ENCODE measurements at regions not wholly inside any gene's neighbourhood (a gene's known extent, or its start where the extent isn't known, plus 50 kb on each side); places are given as distances from the start of the nearest gene placed in this dataset.

DNA sequence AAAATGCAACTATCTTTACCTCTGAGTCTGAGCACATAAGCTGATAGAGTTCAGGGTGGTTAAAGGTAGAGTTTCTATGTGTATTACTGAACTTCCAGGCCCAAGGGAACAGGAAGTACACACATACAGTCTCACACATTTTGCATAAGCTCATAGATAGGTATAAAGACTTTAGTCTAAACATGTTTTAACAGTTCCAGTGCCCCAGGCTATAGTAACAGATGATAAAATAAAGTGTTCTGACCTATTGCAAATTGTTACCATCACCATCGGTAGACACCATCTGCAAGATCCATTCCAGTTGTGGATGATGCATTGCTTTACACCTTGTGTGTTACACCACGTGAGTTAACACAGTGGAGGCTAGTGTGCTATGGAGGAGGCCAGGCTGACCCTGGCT lies 95.8 kb downstream of the TMEM174 start:
- Mint-ChIP-seq H3K27me3 (ENCODE audit: insufficient read depth) (peaks cover 21% of the 10 kb centered on the region), H3K4me3 (no peak overlapping the region), H3K4me1 (ENCODE audit: low read depth) (no peaks in the 10 kb centered on the region), H3K9me3 (no peaks in the 10 kb centered on the region), H3K27ac (no peak overlapping the region), H3K36me3 (ENCODE audit: low read depth) (no peaks in the 10 kb centered on the region)
- intact Hi-C loops (cut with micrococcal nuclease) = no loop called here
- no peak for DNase-seq (ENCODE audit: low spot score)

DNA sequence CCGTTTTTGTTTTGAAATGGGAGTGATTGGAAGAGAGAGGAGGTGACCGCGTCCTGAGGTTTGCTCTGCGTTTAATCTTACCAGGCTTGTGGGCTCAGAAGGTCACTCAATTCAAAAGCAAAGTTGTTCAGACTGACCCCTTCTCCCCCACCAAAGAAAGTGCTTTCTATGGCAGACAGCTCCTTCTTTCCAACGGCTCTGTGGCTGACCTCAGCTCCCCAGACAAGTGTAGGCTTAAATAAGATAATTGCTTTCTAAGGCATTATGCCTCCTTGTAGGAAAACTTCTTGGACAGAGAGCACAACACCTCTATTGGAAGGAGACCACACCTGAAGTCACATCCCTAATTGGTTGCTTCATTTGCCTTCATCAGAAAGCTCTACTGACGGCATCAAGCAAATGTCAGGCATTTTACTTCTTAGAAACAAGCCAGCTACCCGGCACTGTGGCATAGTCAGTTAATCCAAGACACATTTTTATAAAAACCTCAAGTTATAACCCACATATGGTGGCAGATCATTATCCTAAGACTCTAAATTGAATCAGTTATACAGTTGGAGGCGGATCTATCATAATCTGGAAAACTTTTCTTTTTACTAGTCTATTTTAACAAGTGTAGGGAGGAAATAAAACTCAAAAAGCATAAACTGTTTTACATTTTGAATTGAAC lies 94.9 kb downstream of the TMEM174 start:
- H3K27me3 Mint-ChIP-seq (ENCODE audit: insufficient read depth) = peaks cover 19% of the 10 kb centered on the region
- H3K36me3 Mint-ChIP-seq (ENCODE audit: low read depth) = no peaks in the 10 kb centered on the region

GRCh38 chr5:73266925-73267765 lies 94.2 kb downstream of the TMEM174 start:
- peaks cover 19% of the 10 kb centered on the region for H3K27me3 Mint-ChIP-seq (ENCODE audit: insufficient read depth)
- H3K4me1 Mint-ChIP-seq (ENCODE audit: low read depth) = no peaks in the 10 kb centered on the region
- no peaks in the 10 kb centered on the region for H3K9me3 Mint-ChIP-seq
- intact Hi-C loops (cut with micrococcal nuclease) = no loop called here
- no peak for DNase-seq (ENCODE audit: low spot score)
- no peak overlapping the region for H3K4me3 Mint-ChIP-seq
- no peaks in the 10 kb centered on the region for H3K36me3 Mint-ChIP-seq (ENCODE audit: low read depth)
- no peak overlapping the region for H3K27ac Mint-ChIP-seq

More for the DNA sequence above, 94.9 kb downstream of the TMEM174 start:
- no peak for DNase-seq (ENCODE audit: low spot score)
- Mint-ChIP-seq H3K27ac (no peak overlapping the region), H3K4me1 (ENCODE audit: low read depth) (no peaks in the 10 kb centered on the region), H3K9me3 (no peaks in the 10 kb centered on the region), H3K4me3 (no peak overlapping the region)
- intact Hi-C loops (cut with micrococcal nuclease) = no loop called here

DNA sequence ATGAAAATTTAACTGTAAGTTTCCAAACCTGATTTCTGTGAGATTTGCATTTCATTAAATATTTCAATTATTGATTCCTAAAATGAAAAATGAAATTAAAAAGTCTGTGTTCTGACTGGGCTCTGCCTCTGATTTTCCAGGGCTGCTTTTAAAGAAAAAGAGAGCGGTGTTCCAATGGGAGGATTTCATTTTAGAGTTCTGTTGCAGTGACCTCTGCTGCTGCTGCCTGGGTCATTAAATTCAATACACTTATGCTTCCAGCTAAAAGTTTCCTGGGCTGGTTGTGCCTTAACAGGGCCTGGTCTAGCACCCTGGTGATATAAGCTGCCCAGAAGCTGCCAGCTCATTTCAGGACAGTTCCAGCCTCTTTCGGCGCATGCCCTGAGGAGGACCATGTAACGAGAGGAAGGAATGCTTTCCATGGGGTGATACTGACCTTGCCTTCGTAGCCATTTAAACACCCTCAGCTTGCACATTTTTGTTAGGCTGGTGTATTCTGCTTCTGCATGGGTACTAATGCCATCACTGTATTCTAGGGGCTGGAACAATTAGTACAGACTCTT lies 93.3 kb downstream of the TMEM174 start:
- no peaks in the 10 kb centered on the region for H3K4me1 Mint-ChIP-seq (ENCODE audit: low read depth)
- intact Hi-C loops (cut with micrococcal nuclease) = no loop called here
- no peaks in the 10 kb centered on the region for H3K36me3 Mint-ChIP-seq (ENCODE audit: low read depth)
- no peak overlapping the region for H3K4me3 Mint-ChIP-seq
- DNase-seq (ENCODE audit: low spot score) = no peak
- no peak overlapping the region for H3K27ac Mint-ChIP-seq
- H3K9me3 Mint-ChIP-seq = no peaks in the 10 kb centered on the region
- peaks cover 14% of the 10 kb centered on the region for H3K27me3 Mint-ChIP-seq (ENCODE audit: insufficient read depth)

GRCh38 chr5:73265641-73266040 lies 92.6 kb downstream of the TMEM174 start:
- Mint-ChIP-seq H3K4me1 (ENCODE audit: low read depth) (no peaks in the 10 kb centered on the region), H3K36me3 (ENCODE audit: low read depth) (no peaks in the 10 kb centered on the region), H3K27me3 (ENCODE audit: insufficient read depth) (peaks cover 14% of the 10 kb centered on the region), H3K4me3 (no peak overlapping the region), H3K27ac (no peak overlapping the region), H3K9me3 (no peaks in the 10 kb centered on the region)
- intact Hi-C loops (cut with micrococcal nuclease) = no loop called here
- no peak for DNase-seq (ENCODE audit: low spot score)

DNA sequence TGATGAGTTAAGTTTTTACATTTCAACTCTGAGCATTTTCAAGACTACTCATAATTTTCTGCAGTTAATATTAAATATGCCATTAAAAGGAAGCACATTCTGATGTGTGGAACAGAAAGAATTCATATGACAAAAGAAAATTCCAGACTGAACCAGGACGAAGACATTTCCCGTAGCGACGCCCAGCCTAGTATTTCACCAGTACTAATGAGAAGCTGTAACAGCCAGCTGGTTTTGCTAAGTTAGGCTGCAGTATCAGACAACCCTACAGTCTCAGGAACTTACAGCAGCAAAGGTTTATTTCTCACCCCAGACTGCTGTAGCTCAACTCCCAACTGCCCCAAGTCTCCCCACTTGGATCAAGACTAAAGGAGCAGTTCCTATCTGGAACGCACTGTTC lies 91.6 kb downstream of the TMEM174 start:
- intact Hi-C loops (cut with micrococcal nuclease) = no loop called here
- Mint-ChIP-seq H3K27me3 (ENCODE audit: insufficient read depth) (peaks cover 9% of the 10 kb centered on the region), H3K36me3 (ENCODE audit: low read depth) (no peaks in the 10 kb centered on the region), H3K4me3 (no peak overlapping the region), H3K27ac (no peak overlapping the region), H3K9me3 (no peaks in the 10 kb centered on the region), H3K4me1 (ENCODE audit: low read depth) (no peaks in the 10 kb centered on the region)
- DNase-seq (ENCODE audit: low spot score) = no peak

DNA sequence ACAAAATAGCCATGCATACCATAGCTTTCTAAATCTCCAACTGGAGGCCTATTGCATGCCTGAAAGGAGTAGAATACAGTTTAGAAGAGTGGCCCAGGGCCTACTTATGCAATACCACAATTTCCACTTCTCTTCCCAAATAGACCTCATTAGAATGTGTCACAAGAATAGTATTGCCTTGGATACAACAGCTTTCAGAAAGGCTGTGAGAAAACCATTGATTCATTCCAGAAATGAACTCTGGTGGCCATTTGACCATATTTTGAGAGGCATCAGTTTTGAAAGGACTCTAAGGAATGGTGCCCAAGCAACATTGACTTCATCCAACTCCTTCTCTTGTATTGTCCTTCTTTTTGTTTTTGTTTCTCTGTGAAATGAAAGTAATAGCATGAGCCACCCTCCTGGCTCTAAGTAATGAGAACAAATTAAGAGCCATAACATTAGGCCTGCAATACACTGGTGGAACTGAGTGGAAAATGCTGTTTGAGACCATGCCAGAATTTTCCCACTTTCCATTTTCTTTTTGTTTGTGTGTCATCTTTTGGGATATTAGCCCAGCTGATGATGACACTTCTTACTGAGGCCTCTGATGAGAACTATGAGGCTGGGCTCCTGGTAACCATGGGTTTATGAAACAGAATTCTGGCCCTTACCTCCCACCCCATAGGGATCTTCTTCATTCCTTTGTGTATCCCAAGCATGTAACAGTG lies 90.2 kb downstream of the TMEM174 start:
- H3K4me1 Mint-ChIP-seq (ENCODE audit: low read depth) = no peaks in the 10 kb centered on the region
- H3K27ac Mint-ChIP-seq = no peak overlapping the region
- H3K27me3 Mint-ChIP-seq (ENCODE audit: insufficient read depth) = peaks cover 6% of the 10 kb centered on the region
- H3K36me3 Mint-ChIP-seq (ENCODE audit: low read depth) = no peaks in the 10 kb centered on the region
- H3K4me3 Mint-ChIP-seq = no peak overlapping the region
- no peaks in the 10 kb centered on the region for H3K9me3 Mint-ChIP-seq
- intact Hi-C loops (cut with micrococcal nuclease) = no loop called here
- no peak for DNase-seq (ENCODE audit: low spot score)

DNA sequence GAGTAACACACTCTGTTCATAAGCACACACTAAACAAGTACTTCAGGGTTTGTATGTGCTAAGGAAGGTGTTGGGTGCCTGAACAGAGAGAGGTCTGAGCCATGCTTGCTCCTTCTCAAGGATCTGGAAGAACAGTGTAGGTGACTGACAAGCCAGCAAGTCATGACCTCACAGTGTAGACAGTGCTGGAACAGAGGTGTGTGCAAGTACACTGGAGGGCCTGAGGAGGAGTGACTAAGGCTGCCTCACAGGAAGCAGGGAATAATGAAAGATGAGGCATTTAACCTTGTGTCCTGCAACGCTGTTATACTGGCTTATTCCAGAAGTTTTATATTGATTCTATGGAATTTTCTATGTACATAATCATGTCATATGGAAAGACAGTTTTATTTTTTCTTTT lies 83.9 kb downstream of the TMEM174 start:
- no peak for DNase-seq (ENCODE audit: low spot score)
- Mint-ChIP-seq H3K4me1 (ENCODE audit: low read depth) (no peaks in the 10 kb centered on the region), H3K9me3 (no peaks in the 10 kb centered on the region), H3K36me3 (ENCODE audit: low read depth) (no peaks in the 10 kb centered on the region), H3K4me3 (no peak overlapping the region), H3K27ac (no peak overlapping the region), H3K27me3 (ENCODE audit: insufficient read depth) (peaks cover 4% of the 10 kb centered on the region)
- intact Hi-C loops (cut with micrococcal nuclease) = no loop called here

DNA sequence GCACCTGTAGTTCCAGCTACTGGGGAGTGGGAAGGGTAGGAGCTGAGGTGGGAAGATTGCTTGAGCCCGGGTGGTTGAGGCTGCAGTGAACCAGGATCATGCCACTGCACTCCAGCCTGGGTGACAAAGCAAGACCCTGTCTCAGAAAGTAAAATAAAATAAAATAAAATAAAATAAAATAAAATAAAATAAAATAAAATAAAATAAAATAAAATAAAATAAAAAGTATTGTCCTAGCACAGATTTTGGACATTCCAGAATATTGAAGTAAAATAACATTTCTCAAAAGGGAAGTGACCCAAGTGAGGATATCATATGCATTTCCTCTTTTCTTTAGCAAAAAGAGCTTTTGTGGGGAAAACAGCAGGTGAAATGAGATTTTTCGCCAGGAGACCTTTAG lies 83.5 kb downstream of the TMEM174 start:
- H3K4me3 Mint-ChIP-seq = no peak overlapping the region
- intact Hi-C loops (cut with micrococcal nuclease) = no loop called here
- H3K9me3 Mint-ChIP-seq = no peaks in the 10 kb centered on the region
- no peaks in the 10 kb centered on the region for H3K4me1 Mint-ChIP-seq (ENCODE audit: low read depth)
- DNase-seq (ENCODE audit: low spot score) = no peak
- no peaks in the 10 kb centered on the region for H3K36me3 Mint-ChIP-seq (ENCODE audit: low read depth)
- no peak overlapping the region for H3K27ac Mint-ChIP-seq
- H3K27me3 Mint-ChIP-seq (ENCODE audit: insufficient read depth) = peaks cover 4% of the 10 kb centered on the region

DNA sequence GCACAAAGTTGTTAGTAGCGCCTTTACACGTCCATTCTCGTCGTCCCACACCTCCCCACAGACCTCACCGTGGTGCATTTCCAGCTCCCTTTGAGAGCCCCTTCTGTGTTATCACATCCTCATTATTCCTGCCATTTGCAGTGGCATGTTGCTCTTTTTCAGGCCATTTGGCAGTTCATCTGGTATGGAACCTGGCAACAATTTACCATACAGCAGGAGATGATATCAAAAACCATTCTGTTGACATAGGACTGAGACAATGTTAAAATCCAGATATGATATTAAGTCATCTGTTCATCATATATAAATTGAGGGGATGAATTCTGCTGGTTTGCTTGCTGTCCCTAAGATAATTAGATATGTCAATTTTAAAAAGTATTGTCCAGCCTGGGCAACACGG lies 83.0 kb downstream of the TMEM174 start:
- Mint-ChIP-seq H3K4me1 (ENCODE audit: low read depth) (no peaks in the 10 kb centered on the region), H3K36me3 (ENCODE audit: low read depth) (no peaks in the 10 kb centered on the region), H3K27me3 (ENCODE audit: insufficient read depth) (peaks cover 4% of the 10 kb centered on the region), H3K27ac (no peak overlapping the region), H3K9me3 (no peaks in the 10 kb centered on the region), H3K4me3 (no peak overlapping the region)
- intact Hi-C loops (cut with micrococcal nuclease) = no loop called here
- no peak for DNase-seq (ENCODE audit: low spot score)

DNA sequence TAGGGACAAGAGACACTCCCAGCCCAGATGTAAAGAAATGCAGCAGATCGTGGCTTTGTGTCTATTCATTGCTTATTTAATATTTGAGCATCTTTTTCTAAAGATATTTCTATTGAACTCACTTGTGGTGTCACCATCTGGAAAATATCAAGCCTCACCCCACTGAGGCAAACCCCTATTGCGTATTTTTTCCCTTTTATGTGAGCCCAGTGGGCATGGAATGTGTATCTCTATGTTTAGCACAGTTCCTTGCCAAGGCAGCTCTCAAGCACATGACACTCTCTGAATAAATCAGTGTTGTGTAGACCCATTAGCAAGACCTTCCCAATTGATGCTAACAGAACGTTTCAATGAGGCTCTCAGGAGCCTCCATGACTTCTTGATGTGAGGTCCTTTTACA lies 81.6 kb downstream of the TMEM174 start:
- Mint-ChIP-seq H3K27me3 (ENCODE audit: insufficient read depth) (peaks cover 6% of the 10 kb centered on the region), H3K36me3 (ENCODE audit: low read depth) (no peaks in the 10 kb centered on the region), H3K4me1 (ENCODE audit: low read depth) (no peaks in the 10 kb centered on the region), H3K27ac (no peak overlapping the region), H3K9me3 (no peaks in the 10 kb centered on the region), H3K4me3 (no peak overlapping the region)
- DNase-seq (ENCODE audit: low spot score) = no peak
- intact Hi-C loops (cut with micrococcal nuclease) = no loop called here

DNA sequence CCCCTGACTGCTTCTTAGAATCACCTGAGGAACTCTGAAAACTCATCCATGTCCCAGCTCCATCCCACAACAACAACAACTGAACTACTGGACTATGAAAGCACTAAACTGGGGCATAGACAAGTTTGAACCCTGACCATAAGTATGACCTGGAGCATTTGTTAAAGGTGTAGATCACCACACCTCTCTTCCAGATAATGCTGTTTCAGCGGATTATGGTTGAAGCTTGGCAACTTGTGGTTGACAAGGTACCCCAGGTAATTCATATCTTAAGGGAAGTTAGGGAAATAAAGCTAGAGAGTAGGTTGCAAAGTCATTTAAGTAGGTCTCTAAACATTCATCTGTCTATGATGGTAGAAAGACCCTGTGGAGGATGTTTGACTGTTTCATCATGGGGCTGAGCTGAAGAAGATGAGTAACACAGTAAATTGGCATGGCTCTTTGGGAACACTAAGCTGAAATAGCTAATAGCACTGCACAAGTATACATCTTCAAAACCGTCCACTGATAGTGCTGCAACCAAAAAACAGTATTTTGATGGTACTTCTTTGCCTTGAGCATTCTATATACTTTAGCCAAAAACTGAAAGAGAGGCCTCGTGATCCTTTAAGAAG lies 80.2 kb downstream of the TMEM174 start:
- H3K27ac Mint-ChIP-seq = no peak overlapping the region
- H3K4me3 Mint-ChIP-seq = no peak overlapping the region
- intact Hi-C loops (cut with micrococcal nuclease) = no loop called here
- H3K9me3 Mint-ChIP-seq = no peaks in the 10 kb centered on the region
- H3K36me3 Mint-ChIP-seq (ENCODE audit: low read depth) = no peaks in the 10 kb centered on the region
- peaks cover 13% of the 10 kb centered on the region for H3K27me3 Mint-ChIP-seq (ENCODE audit: insufficient read depth)
- no peaks in the 10 kb centered on the region for H3K4me1 Mint-ChIP-seq (ENCODE audit: low read depth)
- DNase-seq (ENCODE audit: low spot score) = no peak
